A673 (cell line): ENCODE measurements at regions not wholly inside any gene's neighbourhood (a gene's known extent, or its start where the extent isn't known, plus 50 kb on each side); places are given as distances from the start of the nearest gene placed in this dataset.

Experiments used
- BruUV-seq: library from RNA; stranded (reverse); fragments of 400-500 nt; replicated peaks from 2 replicates; lab custom pipeline; 2021; lab: Mats Ljungman, UMichigan
- CTCF ChIA-PET: fragments of 300-600 bp; sonication (Branson Sonifier 250); formaldehyde crosslinking; loops from one replicate; lab custom pipeline; 2022; ENCODE audit warnings: antibody characterized with exemption; lab: Charles Lee
- POLR2A ChIA-PET: fragments of 300-600 bp; sonication (Branson Sonifier 250); formaldehyde crosslinking; loops from one replicate; lab custom pipeline; 2022; ENCODE audit warnings: antibody characterized with exemption; ENCODE audit not compliant: low non-redundant PET; lab: Charles Lee
- DNase-seq: peaks from one replicate; pipeline ENCODE4 v3.0.0-alpha.2; 2015; ENCODE audit warnings: low spot score
- H3K27ac ChIP-seq: fragments of 200-600 bp; sonication (generic); 2 replicates; pipeline ENCODE4 v1.5.1; 2016; ENCODE audit warnings: mixed run types, low read depth, mild to moderate bottlenecking, mixed read lengths, antibody characterized with exemption, low read length; ENCODE audit not compliant: poor library complexity, severe bottlenecking
- H3K27me3 ChIP-seq: fragments of 200-600 bp; sonication (generic); replicated peaks from 2 replicates; pipeline ENCODE4 v1.6.1; 2017; ENCODE audit warnings: mixed run types, low read depth, mild to moderate bottlenecking, mixed read lengths, antibody characterized with exemption, low read length; ENCODE audit not compliant: insufficient read depth, poor library complexity
- H3K36me3 ChIP-seq: fragments of 200-600 bp; sonication (generic); 2 replicates; pipeline ENCODE4 v1.6.1; 2016; ENCODE audit warnings: mixed run types, mild to moderate bottlenecking, mixed read lengths, antibody characterized with exemption, low read length; ENCODE audit not compliant: insufficient read depth, poor library complexity, severe bottlenecking
- H3K4me1 ChIP-seq: fragments of 200-600 bp; sonication (generic); 2 replicates; pipeline ENCODE4 v1.6.1; 2017; ENCODE audit warnings: mixed run types, mild to moderate bottlenecking, mixed read lengths, antibody characterized with exemption, low read length; ENCODE audit not compliant: insufficient read depth, poor library complexity, severe bottlenecking
- H3K4me3 ChIP-seq: fragments of 200-600 bp; sonication (generic); 2 replicates; pipeline ENCODE4 v1.5.1; 2016; ENCODE audit warnings: low read depth, mixed run types, mild to moderate bottlenecking, mixed read lengths, low read length; ENCODE audit not compliant: poor library complexity, severe bottlenecking
- H3K9me3 ChIP-seq: fragments of 200-600 bp; sonication (generic); 2 replicates; pipeline ENCODE4 v1.6.1; 2016; ENCODE audit warnings: mixed run types, low read depth, mild to moderate bottlenecking, mixed read lengths, antibody characterized with exemption, low read length; ENCODE audit not compliant: poor library complexity, severe bottlenecking
- CTCF ChIP-seq: fragments of 300-800, 200-600 bp; sonication (generic); conservative IDR thresholded peaks from 2 replicates; pipeline ENCODE4 v1.5.1; 2017; ENCODE audit warnings: low read depth, mild to moderate bottlenecking, antibody characterized with exemption, low read length, moderate library complexity, mixed read lengths
- EZH2 ChIP-seq: fragments of 200-600 bp; sonication (generic); IDR thresholded peaks from 2 replicates; pipeline ENCODE4 v1.6.1; 2017; ENCODE audit warnings: borderline replicate concordance, low read depth, mild to moderate bottlenecking, mixed read lengths, antibody characterized with exemption, low read length; ENCODE audit not compliant: poor library complexity, severe bottlenecking
- intact Hi-C: fragments of 100-400 bp; cut with micrococcal nuclease; formaldehyde crosslinking; loops from one replicate; pipeline ENCODE4 v1.10.0; 2022; ENCODE audit not compliant: unreplicated experiment

- no peaks in the 10 kb centered on the region for H3K27me3 ChIP-seq
- POLR2A ChIA-PET: no interaction called here
- BruUV-seq: no TSS peak
- H3K4me1 ChIP-seq: no peaks in the 10 kb centered on the region
- intact Hi-C loops: no loop called here
- no peaks in the 10 kb centered on the region for H3K9me3 ChIP-seq
- H3K36me3 ChIP-seq: no peaks in the 10 kb centered on the region
- no peak overlapping the region for H3K27ac ChIP-seq
- TF ChIP-seq EZH2 (no peak), CTCF (no peak)
- H3K4me3 ChIP-seq: no peak overlapping the region
- CTCF ChIA-PET: no interaction called here
- no peak for DNase-seq
These were observed 567.6 kb upstream of the ARPP21 start for GRCh38 chr3:35071772-35072171.

GRCh38 chr3:35078780-35079179 lies 560.5 kb upstream of the ARPP21 start:
- Histone ChIP-seq H3K4me1 (no peaks in the 10 kb centered on the region), H3K36me3 (no peaks in the 10 kb centered on the region), H3K9me3 (no peaks in the 10 kb centered on the region), H3K4me3 (no peak overlapping the region), H3K27ac (no peak overlapping the region), H3K27me3 (no peaks in the 10 kb centered on the region)
- DNase-seq: no peak
- CTCF ChIA-PET: no interaction called here
- POLR2A ChIA-PET: interaction anchor here (0.7 kb wide), 1 partner anchor 125 kb away, joined by 6 read pairs; no protein-coding TSS in a partner anchor
- BruUV-seq: no TSS peak
- no peak for TF ChIP-seq CTCF
- no peak for TF ChIP-seq EZH2
- intact Hi-C loops: no loop called here

- H3K36me3 ChIP-seq: no peaks in the 10 kb centered on the region
- BruUV-seq: no TSS peak
- no peaks in the 10 kb centered on the region for H3K4me1 ChIP-seq
- no peak overlapping the region for H3K4me3 ChIP-seq
- no peak overlapping the region for H3K27ac ChIP-seq
- intact Hi-C loops: no loop called here
- no peak for DNase-seq
- H3K9me3 ChIP-seq: no peaks in the 10 kb centered on the region
- H3K27me3 ChIP-seq: no peaks in the 10 kb centered on the region
- ChIA-PET POLR2A (interaction anchor here (0.6 to 0.7 kb wide), 2 partner anchors 34 to 124 kb away, joined by 3 to 6 read pairs; no protein-coding TSS in a partner anchor), CTCF (no interaction called here)
- no peak for TF ChIP-seq CTCF
- TF ChIP-seq EZH2: no peak
These were observed 559.9 kb upstream of the ARPP21 start for GRCh38 chr3:35079403-35079802.
